Fibroblast of upper back skin (primary cell): ENCODE measurements at regions not wholly inside any gene's neighbourhood (a gene's known extent, or its start where the extent isn't known, plus 50 kb on each side); places are given as distances from the start of the nearest gene placed in this dataset.
A peak's percentile ranks its signal among the peaks of the same experiment; 100 is the strongest.

Source experiments
- DNase-seq: peaks from one replicate; pipeline ENCODE4 v3.0.0-alpha.2; 2013

DNA sequence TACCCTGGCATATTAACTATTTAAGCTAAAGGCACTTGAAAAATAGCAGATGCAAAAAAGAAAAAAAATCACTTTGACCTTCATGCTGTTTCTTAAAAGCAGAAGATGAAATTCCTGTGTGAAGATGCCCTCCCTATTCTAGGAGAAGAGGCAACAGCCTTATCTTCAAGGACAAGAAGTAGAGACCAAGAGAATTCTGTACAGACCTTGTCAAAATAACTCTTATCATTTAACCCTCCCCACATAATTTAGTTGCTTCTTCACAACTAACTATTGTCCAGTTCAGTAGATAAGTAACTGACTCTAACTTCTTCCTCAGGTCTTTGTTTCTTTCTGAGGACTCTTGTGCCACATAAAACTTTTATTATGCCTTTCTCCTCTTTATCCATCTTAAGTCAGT, 72.0 kb upstream of the MARCHF10 start:
- DNase-seq: no peak

DNA sequence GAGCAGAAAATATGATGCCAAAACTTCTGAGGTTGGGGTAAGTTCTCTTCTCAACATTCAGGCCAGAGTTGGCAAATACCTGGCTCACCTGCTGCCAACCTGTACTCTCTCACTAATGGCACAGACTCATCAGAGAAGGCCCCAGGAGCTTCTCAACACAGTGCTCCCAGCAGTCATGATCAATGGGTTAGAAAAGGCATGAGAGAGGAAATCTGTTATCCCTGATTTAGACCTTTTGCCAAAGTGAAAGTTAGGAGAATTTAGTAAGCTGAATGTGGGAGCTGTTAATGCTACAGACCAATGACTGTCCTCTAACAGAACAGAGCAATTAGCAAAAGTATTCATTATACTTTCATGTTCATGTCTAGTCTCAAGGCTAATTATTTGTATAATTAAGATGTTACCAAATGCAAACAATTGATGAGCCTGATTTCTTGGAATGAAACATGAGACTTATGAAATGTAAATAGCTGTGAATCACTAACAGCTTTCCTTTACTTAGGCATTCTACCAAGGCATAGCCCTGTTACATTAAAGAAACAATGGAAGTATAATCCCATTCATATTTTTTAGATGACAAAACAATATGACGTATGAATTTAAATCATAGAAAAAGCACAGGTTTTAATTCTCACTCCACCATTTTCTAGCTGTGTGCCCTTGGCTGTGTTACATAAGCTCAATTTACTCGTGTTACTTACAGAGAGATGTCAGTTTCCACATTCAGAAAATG, 68.7 kb upstream of the MARCHF10 start:
- peak; percentile 58 for DNase-seq

DNA sequence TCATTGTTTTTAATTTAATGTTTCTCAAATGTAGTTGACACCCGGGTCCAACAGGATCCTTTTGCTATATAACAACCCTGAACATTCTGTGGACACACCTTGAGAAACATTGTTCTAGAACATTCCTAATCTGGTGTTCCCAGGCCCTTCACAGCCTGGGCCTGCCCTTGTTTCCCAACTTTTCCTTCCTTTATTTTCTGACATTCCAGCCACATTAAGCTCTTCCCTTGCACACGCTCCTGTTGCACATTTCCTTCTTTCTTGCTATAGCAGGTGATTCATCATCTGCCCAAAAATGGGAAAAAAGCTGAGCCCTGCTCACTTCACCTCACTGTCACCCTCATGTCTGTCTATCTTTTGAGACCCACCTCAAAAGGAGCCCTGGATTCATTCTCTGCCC, 67.9 kb upstream of the MARCHF10 start:
- peak; percentile 28 for DNase-seq

DNA sequence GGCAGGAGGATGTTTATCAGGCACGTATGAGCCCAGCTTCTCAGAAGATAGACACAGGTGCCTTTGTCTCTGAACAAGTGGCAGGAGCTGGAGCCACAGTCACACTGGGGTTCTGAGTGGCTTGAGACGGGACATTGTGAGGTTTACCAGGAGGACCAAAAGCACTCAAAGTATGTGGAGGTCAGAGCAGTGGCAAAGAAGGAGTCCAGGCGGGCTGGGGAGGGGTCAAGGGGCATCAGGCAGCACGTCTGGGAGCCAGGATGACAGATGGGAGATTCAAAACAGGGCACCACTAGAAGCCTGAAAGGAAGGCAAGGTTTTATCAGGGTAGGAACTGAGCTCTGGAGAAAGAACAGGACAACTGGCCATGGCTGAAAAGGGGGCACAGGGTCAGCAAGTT, 67.2 kb upstream of the MARCHF10 start:
- no peak for DNase-seq

DNA sequence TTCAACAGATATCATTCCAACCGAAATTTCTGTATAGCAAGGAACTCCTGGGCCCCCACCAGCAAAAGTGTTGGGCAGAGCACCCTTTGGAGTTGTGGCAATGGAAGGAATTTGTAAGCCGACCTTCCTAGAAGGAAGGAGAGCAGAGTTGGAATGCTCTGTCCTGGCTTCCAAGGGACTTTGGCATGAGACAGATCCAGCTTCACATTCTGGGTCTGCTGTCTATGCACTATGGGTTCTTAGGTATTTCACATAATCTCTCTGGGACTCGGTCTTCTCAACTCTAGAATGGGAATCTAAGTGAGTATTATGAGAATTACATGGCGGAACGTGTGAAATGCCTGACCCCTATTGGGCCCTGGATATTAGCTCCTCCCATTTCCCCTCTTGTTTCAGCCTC, 63.2 kb upstream of the MARCHF10 start:
- DNase-seq: no peak

DNA sequence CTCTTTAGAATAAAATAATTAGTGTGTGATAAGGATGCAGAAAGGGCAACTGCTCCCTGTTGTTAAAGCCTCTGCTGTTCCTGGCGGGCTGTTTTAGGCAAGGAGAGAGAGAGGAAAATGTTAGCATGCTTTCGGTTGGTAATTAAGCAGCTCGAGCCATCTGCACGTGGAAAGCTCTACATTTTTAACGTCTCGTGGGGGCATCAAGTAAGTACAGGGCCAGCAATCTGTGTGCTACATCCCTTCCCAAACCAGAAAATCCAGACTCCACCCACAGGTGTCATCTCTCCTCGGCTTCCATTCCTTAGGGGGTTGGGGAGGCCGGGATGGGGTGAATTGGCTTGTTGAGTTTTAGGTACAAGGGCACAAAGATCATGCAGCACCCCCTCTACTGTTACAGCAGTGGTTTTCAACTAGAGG, 62.4 kb upstream of the MARCHF10 start:
- DNase-seq: no peak

DNA sequence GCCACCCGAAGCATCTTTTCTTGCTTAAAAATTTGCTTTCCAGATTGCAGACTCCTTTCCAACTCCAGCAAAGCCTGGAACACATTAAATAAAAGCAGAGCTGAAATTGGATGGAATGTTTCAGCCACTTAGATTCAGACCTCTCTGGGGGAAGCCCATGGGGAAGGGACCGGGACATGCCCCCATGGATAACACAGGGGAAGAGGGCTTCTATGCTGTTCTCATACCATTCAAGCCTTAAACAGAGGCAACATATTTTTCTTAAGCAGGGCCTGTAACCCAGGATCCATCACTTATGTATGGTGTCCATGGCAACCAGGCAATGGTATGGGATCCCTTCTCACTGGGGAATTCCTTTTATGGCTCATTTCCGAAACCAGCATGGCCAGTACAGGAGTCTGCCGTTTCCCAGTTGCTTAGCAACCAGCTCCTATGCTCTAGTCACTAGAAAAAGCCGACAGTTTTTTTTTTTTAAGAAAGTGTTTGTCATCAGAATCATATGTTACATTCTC, 62.0 kb upstream of the MARCHF10 start:
- peak; percentile 93 for DNase-seq

DNA sequence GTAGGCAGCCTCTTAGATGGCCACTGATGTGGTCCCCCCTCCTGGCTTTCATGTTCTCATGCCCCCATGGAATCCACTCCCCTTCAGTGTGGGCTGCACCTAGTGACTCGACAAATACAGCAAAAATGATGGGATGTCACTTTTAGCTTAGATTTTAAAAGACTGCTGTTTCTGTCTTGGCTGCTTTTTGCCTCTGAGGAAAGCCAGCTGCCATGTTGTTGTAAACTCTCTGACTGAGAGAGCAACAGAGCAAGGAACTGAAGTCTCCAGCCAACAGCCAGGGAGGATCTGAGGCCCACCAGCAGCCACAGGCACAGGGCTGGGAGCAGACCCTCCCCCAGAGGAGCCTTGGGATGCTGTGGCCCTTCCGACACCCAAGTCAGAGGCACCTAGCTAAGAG, 60.6 kb upstream of the MARCHF10 start:
- no peak for DNase-seq

DNA sequence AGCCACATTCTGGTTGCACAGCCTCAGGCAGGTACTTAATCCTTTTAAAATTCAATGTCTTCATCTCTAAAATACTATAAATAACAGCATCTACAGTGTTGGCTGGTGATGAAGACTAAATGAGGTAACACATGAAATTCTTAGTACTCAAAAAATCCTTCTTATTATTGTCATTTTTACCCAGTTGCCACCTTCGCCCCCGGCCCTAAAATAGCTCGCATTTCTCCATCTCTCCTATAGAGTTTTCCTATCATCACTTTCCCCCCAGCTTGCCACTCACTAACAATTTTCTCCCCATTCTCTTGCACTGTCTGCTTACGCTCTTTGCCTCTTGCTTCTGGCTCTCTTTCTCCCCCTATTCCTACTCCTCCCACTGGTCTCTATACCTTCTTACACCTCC, 59.9 kb upstream of the MARCHF10 start:
- DNase-seq: no peak

DNA sequence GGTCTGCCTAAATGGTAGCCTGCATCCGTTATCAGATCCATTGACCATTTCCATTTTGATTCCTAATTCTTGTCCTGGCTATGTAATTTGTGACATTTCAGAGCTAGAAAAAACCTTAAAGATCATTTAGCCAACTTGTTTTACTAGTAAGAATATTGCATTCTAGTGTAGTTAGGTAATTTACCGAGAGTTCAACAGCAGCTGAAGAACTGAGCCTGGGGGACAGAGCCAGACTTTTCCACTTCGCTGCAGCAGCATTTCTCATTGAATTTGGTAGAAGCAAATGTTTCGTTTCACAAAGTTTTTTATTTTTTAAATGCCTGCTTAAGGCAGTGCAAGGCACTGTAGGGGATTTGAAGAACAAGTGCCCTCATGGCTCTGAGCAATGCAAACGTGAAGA, 59.2 kb upstream of the MARCHF10 start:
- no peak for DNase-seq

DNA sequence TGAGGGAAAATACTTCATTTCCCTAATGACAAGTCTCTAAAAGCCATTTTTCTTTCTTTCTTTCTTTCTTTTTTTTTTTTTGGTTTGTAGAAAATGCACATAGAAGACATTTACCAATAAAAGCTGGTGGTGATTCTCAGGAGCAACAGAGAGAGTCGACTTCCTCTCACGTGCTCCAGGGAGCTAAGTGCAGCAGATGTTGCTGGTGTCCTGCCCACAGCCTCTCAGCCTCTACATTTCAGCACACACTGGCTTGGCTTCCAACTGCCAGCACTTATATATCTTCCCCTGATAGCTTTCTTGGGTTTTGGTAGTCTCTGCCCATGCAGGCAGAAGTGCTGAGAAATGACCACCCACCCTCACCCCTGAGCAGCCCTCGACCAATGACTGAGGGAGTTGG, 58.4 kb upstream of the MARCHF10 start:
- no peak for DNase-seq

DNA sequence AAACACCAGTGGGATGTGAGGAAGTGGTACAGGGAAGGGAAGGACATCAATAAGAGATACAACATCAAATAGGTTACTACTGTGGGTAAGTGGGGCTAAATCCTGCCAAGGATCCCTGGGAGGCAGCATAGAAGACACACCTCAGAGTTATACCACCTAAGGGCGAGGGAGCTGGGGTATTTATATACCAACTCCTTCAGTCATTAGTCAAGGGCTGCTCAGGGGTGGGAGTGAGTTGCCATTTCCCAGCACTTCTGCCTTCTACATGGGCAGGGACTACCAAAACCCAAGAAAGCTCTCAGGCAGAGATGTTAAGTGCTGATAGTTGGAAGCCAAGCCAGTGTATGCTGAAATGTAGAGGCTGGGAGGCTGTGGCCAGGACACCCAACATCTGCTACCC, 57.5 kb upstream of the MARCHF10 start:
- DNase-seq: no peak

DNA sequence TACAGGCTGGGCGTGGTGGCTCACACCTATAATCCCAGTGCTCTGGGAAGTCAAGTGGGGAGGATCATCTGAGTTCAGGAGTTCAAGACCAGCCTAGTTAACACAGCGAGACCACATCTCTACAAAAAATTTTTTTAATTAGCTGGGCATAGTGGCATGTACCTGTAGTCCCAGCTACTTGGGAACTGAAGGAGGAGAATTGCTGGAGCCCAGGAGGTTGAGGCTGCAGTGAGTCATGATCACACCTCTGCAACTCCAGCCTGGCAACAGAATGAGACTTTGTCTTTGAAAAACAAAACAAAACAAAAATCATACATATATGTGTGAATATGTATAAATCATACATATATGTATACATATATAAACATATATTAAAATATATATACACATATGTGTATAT, 54.1 kb upstream of the MARCHF10 start:
- no peak for DNase-seq

DNA sequence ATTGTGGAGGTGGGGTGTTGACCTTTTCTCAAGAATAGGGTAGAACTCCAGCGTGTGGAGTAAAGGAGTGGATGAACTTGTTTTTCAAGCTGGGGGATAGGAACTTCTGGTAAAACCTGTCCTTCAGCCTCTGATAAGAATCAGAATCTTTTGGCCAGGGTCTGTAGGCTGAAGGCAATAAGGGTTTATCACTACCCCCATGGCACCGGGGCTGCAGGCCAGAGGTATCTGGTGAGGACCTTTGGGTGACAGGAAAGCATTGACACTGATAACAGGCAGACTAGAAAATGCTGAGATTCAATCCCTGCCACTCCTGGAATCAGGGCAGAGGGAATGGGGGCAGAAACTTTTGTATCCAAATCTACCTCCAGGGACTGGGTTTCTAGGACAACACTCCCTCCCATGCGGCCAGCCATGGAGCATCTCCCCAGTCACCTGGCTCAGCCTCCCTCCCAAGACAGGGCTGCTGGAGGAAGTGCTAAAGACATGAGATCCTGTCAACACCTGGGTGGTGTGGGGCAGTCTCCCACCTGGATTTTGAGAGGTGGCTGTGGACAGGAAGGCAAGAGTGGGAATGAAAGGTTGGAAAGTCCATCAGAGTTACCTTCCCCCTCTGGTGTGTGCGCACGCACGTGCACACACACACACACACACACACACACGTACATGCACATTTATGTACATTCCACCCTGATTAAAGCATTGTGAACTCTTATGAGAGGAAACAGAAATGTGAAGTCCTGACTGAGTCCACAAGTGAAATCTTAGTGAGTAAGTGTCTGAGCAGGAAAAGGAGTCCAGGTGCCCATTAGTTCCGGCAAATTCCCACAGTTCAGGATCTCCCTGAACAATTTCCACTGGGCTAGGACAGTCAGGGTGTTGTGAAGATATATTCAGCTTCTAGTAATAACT, 53.1 kb upstream of the MARCHF10 start:
- no peak for DNase-seq

DNA sequence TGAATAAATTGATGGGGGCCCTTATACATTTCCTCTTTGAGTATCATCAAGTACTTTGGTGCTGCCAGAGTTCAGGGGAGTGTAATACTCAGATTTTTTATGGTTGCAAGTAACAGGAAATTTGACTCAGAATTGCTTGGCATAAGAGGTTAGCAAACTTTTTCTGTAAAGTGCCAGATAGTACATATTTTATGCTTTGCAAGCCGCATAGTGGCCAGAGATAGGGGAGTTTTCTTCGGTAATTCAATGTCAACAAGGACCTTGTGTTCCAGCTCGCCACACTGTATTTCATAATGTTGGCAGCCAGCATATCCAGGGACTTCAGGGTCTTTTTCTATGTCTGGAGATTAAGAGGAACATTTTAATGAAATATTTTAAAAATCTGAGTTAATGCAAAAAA, 51.0 kb upstream of the MARCHF10 start:
- no peak for DNase-seq
